Osteocyte (in vitro differentiated cells): ENCODE measurements at regions not wholly inside any gene's neighbourhood (a gene's known extent, or its start where the extent isn't known, plus 50 kb on each side); places are given as distances from the start of the nearest gene placed in this dataset.

Experiments used
- DNase-seq: peaks from one replicate; pipeline ENCODE4 v3.0.0; 2021; ENCODE audit warnings: mixed read lengths; ENCODE audit not compliant: unreplicated experiment; ENCODE audit errors: extremely low spot score
- H3K27ac Mint-ChIP-seq: one replicate; pipeline ENCODE4 v1.8.0; 2021; ENCODE audit warnings: mild to moderate bottlenecking, mixed read lengths; ENCODE audit not compliant: unreplicated experiment
- H3K27me3 Mint-ChIP-seq: one replicate; pipeline ENCODE4 v1.8.0; 2021; ENCODE audit warnings: mixed read lengths; ENCODE audit not compliant: unreplicated experiment
- H3K36me3 Mint-ChIP-seq: one replicate; pipeline ENCODE4 v1.8.0; 2021; ENCODE audit warnings: mixed read lengths; ENCODE audit not compliant: unreplicated experiment
- H3K4me1 Mint-ChIP-seq: one replicate; pipeline ENCODE4 v1.8.0; 2021; ENCODE audit warnings: mixed read lengths; ENCODE audit not compliant: unreplicated experiment
- H3K4me3 Mint-ChIP-seq: one replicate; pipeline ENCODE4 v1.8.0; 2021; ENCODE audit warnings: mild to moderate bottlenecking, moderate library complexity, mixed read lengths; ENCODE audit not compliant: unreplicated experiment
- H3K9me3 Mint-ChIP-seq: one replicate; pipeline ENCODE4 v1.8.0; 2021; ENCODE audit warnings: mixed read lengths; ENCODE audit not compliant: unreplicated experiment
- TF ChIP-seq, protein P1 (sequence below): fragments of 200-600 bp; sonication (generic); IDR thresholded peaks from 2 replicates; pipeline ENCODE4 v1.5.0; 2021; ENCODE audit warnings: antibody characterized with exemption, mild to moderate bottlenecking, moderate library complexity

DNA sequence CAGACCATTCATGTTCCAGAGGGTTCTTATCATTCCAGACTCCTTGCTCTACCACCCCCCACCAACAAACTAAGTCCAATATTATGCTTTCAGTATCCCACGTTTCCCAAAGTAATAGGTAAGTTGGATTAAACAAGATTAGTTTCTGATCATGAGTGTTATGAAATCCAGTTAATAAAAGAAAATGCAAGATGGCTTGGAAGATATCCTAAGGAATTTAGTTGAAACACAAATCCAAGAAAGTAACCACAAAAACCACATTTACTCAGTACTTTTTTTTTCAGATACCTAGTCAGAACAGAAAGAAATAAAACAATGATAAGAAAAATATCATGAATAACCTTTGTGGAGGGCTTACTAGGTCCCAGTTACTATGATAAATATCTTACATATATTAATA is 119.4 kb upstream of the MIR17HG start:
- Mint-ChIP-seq H3K4me1 (peaks cover 7% of the 10 kb centered on the region), H3K36me3 (no peaks in the 10 kb centered on the region), H3K27ac (no peak overlapping the region), H3K9me3 (no peaks in the 10 kb centered on the region), H3K27me3 (peaks cover 3% of the 10 kb centered on the region), H3K4me3 (no peak overlapping the region)
- no peak for DNase-seq
- TF ChIP-seq, protein P1, sequence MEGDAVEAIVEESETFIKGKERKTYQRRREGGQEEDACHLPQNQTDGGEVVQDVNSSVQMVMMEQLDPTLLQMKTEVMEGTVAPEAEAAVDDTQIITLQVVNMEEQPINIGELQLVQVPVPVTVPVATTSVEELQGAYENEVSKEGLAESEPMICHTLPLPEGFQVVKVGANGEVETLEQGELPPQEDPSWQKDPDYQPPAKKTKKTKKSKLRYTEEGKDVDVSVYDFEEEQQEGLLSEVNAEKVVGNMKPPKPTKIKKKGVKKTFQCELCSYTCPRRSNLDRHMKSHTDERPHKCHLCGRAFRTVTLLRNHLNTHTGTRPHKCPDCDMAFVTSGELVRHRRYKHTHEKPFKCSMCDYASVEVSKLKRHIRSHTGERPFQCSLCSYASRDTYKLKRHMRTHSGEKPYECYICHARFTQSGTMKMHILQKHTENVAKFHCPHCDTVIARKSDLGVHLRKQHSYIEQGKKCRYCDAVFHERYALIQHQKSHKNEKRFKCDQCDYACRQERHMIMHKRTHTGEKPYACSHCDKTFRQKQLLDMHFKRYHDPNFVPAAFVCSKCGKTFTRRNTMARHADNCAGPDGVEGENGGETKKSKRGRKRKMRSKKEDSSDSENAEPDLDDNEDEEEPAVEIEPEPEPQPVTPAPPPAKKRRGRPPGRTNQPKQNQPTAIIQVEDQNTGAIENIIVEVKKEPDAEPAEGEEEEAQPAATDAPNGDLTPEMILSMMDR, result no peak

DNA sequence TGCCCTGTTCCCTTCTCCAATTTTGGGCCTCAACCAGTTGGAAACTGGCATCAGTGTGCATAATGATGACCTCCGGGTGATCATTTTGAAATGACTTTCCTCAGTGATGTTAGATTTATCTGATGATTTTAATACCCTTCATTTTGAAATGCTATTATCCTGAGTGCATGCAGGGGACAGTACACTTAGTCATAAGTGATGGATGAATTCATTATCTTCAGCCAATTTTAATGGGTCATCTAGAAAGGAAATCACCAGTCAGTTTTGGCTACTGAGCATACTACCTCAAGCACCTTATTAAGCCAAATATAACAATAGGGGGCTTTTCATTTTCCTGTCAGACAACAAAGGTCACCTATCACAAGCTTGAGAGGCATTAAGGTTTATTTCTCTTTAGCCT is 118.5 kb upstream of the MIR17HG start:
- no peak for DNase-seq
- Mint-ChIP-seq H3K27ac (no peak overlapping the region), H3K4me1 (peaks cover 7% of the 10 kb centered on the region), H3K4me3 (no peak overlapping the region), H3K36me3 (no peaks in the 10 kb centered on the region), H3K27me3 (peaks cover 3% of the 10 kb centered on the region), H3K9me3 (no peaks in the 10 kb centered on the region)
- TF ChIP-seq, protein P1, result no peak

DNA sequence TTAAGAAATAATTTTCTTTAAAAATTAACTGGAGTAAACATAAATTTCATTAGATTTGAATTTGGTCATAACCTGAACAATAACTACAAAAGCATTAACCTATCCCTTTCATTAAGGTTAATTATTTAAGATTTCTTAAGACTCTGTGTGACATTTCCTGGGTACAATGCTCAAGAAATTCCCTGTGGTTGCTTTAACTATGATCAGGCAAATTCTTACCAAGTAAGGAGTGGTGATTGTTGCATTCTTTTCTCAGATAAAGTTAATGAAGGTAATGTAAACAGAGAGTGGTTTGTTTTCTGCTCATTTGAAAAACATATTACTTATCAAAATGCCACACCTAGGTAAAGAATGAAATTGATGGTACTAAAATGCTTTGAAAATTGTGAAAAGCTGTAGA is 114.8 kb upstream of the MIR17HG start:
- TF ChIP-seq, protein P1, result no peak
- Mint-ChIP-seq H3K4me1 (peaks cover 2% of the 10 kb centered on the region), H3K36me3 (no peaks in the 10 kb centered on the region), H3K27ac (no peak overlapping the region), H3K4me3 (no peak overlapping the region), H3K27me3 (peaks cover 3% of the 10 kb centered on the region), H3K9me3 (no peaks in the 10 kb centered on the region)
- no peak for DNase-seq

DNA sequence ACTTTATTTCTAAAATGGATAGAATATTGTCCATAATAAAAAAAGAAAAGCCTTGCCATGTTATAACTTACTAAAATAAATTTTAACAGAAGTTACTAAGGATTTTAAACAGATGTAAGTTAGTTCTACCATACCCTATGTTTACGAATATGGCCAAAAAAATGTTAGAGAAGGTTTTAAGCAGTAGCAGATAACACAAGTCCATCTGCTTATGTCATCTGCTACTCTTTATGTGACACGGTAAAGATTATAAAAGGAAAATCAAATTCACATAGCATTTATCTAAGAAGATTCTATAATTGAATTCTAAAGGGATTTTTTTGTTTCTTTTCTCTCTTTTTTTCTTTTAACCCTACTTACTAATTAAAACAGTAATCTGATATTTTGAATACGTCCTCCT is 114.2 kb upstream of the MIR17HG start:
- no peaks in the 10 kb centered on the region for H3K36me3 Mint-ChIP-seq
- no peak for DNase-seq
- no peaks in the 10 kb centered on the region for H3K4me1 Mint-ChIP-seq
- TF ChIP-seq, protein P1, result no peak
- H3K9me3 Mint-ChIP-seq, result no peaks in the 10 kb centered on the region
- no peaks in the 10 kb centered on the region for H3K27me3 Mint-ChIP-seq
- no peak overlapping the region for H3K4me3 Mint-ChIP-seq
- no peak overlapping the region for H3K27ac Mint-ChIP-seq

DNA sequence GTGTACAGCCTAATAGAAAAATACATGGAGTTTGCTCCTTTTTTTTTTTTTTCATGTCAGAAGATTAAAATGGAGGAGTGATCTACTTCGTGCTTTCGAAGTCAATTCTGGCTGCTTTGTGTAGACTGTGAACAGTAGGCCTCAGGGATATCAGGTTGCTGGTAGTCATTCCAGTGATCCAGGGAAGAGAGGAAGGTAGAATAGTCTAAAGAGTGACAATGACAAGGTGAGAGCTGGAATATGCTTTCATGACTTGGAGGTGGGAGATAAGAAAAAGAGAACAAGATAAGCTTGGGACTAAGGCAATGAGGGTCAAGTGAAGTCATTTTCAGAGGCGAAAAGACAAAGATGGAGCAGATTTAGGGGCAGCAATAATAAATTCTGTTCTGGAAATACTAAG is 111.3 kb upstream of the MIR17HG start:
- H3K36me3 Mint-ChIP-seq, result no peaks in the 10 kb centered on the region
- H3K4me3 Mint-ChIP-seq, result no peak overlapping the region
- no peaks in the 10 kb centered on the region for H3K27me3 Mint-ChIP-seq
- TF ChIP-seq, protein P1, result no peak
- no peak for DNase-seq
- H3K4me1 Mint-ChIP-seq, result no peaks in the 10 kb centered on the region
- H3K9me3 Mint-ChIP-seq, result no peaks in the 10 kb centered on the region
- no peak overlapping the region for H3K27ac Mint-ChIP-seq
